ENCODE measurements at regions not wholly inside any gene's neighbourhood (a gene's known extent, or its start where the extent isn't known, plus 50 kb on each side); places are given as distances from the start of the nearest gene placed in this dataset.

DNA sequence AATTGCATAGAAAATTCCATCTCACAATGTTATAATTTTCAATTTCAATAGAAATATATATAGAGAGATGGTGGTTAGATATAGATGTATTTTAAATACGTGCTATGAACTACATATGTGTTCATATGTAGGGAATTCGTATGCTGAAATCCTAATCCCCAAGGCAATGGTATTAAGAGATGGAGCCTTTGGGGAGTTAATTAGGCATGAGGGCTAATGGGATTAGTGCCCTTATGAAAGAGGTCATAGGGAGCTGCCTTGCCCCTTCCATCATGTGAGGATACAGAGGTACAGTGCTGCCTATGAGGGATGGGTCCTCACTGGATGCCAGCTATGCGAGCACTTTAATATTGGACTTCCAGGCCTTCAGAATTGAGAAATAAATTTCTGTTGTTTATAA, 79.6 kb upstream of the CCDC54 start (continued):
- TF ChIP-seq, protein P1, sequence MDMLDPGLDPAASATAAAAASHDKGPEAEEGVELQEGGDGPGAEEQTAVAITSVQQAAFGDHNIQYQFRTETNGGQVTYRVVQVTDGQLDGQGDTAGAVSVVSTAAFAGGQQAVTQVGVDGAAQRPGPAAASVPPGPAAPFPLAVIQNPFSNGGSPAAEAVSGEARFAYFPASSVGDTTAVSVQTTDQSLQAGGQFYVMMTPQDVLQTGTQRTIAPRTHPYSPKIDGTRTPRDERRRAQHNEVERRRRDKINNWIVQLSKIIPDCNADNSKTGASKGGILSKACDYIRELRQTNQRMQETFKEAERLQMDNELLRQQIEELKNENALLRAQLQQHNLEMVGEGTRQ (IDR thresholded peaks at IDR 0.05; ENCODE audit: borderline replicate concordance, low read depth, low read length) = no peak

DNA sequence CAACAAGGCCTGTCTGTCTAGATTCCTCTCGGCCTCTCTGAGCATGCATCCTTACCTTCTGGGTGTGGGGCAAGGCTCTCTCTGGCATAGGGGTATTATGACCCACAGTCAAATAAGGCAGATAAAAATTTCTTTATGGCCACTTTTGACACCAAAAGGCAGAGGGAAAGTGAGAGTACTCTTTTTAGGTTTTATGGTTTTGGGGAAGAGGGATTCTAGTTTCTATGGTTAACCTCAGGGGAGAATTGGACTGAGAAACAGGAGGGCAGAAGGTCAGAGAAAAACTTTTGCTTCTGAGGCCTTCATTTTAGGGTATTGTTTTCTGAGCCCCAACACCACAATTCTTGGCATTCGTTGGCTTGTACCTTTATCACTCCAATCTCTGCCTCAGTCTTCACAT, 70.0 kb upstream of the CCDC54 start:
- no peaks in the 10 kb centered on the region for H3K79me2 ChIP-seq (ENCODE audit: insufficient read depth)
- H3K9me3 ChIP-seq = no peaks in the 10 kb centered on the region
- POLR2A ChIA-PET = no interaction called here
- H3K27me3 ChIP-seq (ENCODE audit: insufficient read depth) = no peaks in the 10 kb centered on the region
- no peaks in the 10 kb centered on the region for H3K36me3 ChIP-seq (replicated peaks in 1 of 2; ENCODE audit: control insufficient read depth in 1 of 2, insufficient read depth in 2 of 2, low read length in 1 of 2)
- no peak for DNase-seq
- no peak overlapping the region for H3K4me3 ChIP-seq (ENCODE audit: low read depth in 2 of 2, low read length in 1 of 2)
- CTCF ChIA-PET = no interaction called here
- H3K4me1 ChIP-seq (ENCODE audit: control insufficient read depth in 1 of 2, insufficient read depth in 2 of 2, low read depth in 1 of 2, low read length in 1 of 2) = no peaks in the 10 kb centered on the region
- no peak overlapping the region for H3K4me2 ChIP-seq
- H3K9me2 ChIP-seq = no peaks in the 10 kb centered on the region
- H3K27ac ChIP-seq (ENCODE audit: low read depth in 2 of 2, low read length in 1 of 2) = no peak overlapping the region
- no peak overlapping the region for H3K9ac ChIP-seq
- no peaks in the 10 kb centered on the region for H3F3A ChIP-seq (replicated peaks; ENCODE audit: insufficient read depth)
- no peaks in the 10 kb centered on the region for H4K20me1 ChIP-seq (ENCODE audit: insufficient read depth)
- WGBS (ENCODE audit: low lambda C conversion rate) = 68% methylated on average over 2 of the region's 2 CpGs
- no peak overlapping the region for H2AFZ ChIP-seq (ENCODE audit: low read depth)
- TF ChIP-seq FOXM1 (IDR thresholded peaks at IDR 0.05; ENCODE audit: low read depth) = no peak
- TF ChIP-seq RCOR1 (IDR thresholded peaks at IDR 0.05; ENCODE audit: low read length) = no peak
- no peak for TF ChIP-seq TCF12 (IDR thresholded peaks at IDR 0.05)
- TF ChIP-seq NRF1 (IDR thresholded peaks at IDR 0.05; ENCODE audit: low read depth, low read length) = no peak
- TF ChIP-seq SMC3 (IDR thresholded peaks at IDR 0.05; ENCODE audit: low read depth, low read length) = no peak
- TF ChIP-seq MXI1 (IDR thresholded peaks at IDR 0.05; ENCODE audit: low read depth, low read length) = no peak
- TF ChIP-seq, protein P2, sequence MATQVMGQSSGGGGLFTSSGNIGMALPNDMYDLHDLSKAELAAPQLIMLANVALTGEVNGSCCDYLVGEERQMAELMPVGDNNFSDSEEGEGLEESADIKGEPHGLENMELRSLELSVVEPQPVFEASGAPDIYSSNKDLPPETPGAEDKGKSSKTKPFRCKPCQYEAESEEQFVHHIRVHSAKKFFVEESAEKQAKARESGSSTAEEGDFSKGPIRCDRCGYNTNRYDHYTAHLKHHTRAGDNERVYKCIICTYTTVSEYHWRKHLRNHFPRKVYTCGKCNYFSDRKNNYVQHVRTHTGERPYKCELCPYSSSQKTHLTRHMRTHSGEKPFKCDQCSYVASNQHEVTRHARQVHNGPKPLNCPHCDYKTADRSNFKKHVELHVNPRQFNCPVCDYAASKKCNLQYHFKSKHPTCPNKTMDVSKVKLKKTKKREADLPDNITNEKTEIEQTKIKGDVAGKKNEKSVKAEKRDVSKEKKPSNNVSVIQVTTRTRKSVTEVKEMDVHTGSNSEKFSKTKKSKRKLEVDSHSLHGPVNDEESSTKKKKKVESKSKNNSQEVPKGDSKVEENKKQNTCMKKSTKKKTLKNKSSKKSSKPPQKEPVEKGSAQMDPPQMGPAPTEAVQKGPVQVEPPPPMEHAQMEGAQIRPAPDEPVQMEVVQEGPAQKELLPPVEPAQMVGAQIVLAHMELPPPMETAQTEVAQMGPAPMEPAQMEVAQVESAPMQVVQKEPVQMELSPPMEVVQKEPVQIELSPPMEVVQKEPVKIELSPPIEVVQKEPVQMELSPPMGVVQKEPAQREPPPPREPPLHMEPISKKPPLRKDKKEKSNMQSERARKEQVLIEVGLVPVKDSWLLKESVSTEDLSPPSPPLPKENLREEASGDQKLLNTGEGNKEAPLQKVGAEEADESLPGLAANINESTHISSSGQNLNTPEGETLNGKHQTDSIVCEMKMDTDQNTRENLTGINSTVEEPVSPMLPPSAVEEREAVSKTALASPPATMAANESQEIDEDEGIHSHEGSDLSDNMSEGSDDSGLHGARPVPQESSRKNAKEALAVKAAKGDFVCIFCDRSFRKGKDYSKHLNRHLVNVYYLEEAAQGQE (IDR thresholded peaks at IDR 0.05; ENCODE audit: low read depth, low read length) = no peak

DNA sequence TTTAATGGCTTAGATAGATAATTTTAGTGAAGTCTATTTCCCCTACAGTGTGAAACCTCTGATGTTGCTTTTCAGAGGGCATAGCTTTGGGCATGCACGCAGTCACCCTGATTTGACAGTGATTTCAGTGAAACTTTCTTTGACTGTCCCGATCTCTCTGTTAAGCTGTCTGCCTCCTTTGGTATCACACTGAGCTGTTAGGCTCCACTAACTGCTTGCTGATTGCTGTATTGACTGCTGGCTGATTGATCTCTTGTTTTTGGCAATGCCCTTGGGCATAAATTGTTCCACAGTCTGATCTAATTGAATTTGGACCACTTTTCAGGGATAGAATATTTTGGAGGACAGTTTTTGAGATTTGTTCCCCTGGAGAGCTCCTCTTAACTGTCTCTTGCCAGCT, 68.5 kb upstream of the CCDC54 start:
- no peaks in the 10 kb centered on the region for H3K4me1 ChIP-seq (ENCODE audit: control insufficient read depth in 1 of 2, insufficient read depth in 2 of 2, low read depth in 1 of 2, low read length in 1 of 2)
- H3K9me2 ChIP-seq = no peaks in the 10 kb centered on the region
- ChIA-PET CTCF (interaction anchor here (1.4 kb wide), 1 partner anchor 235 kb away, joined by 3 read pairs; no protein-coding TSS in a partner anchor), POLR2A (no interaction called here)
- no peaks in the 10 kb centered on the region for H4K20me1 ChIP-seq (ENCODE audit: insufficient read depth)
- no peak overlapping the region for H2AFZ ChIP-seq (ENCODE audit: low read depth)
- WGBS (ENCODE audit: low lambda C conversion rate) = 90% methylated on average over 2 of the region's 2 CpGs
- no peak overlapping the region for H3K4me3 ChIP-seq (ENCODE audit: low read depth in 2 of 2, low read length in 1 of 2)
- no peak overlapping the region for H3K9ac ChIP-seq
- no peak for DNase-seq
- no peaks in the 10 kb centered on the region for H3K9me3 ChIP-seq
- H3K79me2 ChIP-seq (ENCODE audit: insufficient read depth) = no peaks in the 10 kb centered on the region
- no peaks in the 10 kb centered on the region for H3K36me3 ChIP-seq (replicated peaks in 1 of 2; ENCODE audit: control insufficient read depth in 1 of 2, insufficient read depth in 2 of 2, low read length in 1 of 2)
- no peak overlapping the region for H3K27ac ChIP-seq (ENCODE audit: low read depth in 2 of 2, low read length in 1 of 2)
- no peak overlapping the region for H3K4me2 ChIP-seq
- H3F3A ChIP-seq (replicated peaks; ENCODE audit: insufficient read depth) = no peaks in the 10 kb centered on the region
- no peaks in the 10 kb centered on the region for H3K27me3 ChIP-seq (ENCODE audit: insufficient read depth)
- TF ChIP-seq, protein P3, sequence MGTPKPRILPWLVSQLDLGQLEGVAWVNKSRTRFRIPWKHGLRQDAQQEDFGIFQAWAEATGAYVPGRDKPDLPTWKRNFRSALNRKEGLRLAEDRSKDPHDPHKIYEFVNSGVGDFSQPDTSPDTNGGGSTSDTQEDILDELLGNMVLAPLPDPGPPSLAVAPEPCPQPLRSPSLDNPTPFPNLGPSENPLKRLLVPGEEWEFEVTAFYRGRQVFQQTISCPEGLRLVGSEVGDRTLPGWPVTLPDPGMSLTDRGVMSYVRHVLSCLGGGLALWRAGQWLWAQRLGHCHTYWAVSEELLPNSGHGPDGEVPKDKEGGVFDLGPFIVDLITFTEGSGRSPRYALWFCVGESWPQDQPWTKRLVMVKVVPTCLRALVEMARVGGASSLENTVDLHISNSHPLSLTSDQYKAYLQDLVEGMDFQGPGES (IDR thresholded peaks at IDR 0.05; ENCODE audit: low read depth, low read length) = no peak
- TF ChIP-seq, protein P1 (IDR thresholded peaks at IDR 0.05; ENCODE audit: borderline replicate concordance, low read depth, low read length) = no peak
- TF ChIP-seq, protein P4, sequence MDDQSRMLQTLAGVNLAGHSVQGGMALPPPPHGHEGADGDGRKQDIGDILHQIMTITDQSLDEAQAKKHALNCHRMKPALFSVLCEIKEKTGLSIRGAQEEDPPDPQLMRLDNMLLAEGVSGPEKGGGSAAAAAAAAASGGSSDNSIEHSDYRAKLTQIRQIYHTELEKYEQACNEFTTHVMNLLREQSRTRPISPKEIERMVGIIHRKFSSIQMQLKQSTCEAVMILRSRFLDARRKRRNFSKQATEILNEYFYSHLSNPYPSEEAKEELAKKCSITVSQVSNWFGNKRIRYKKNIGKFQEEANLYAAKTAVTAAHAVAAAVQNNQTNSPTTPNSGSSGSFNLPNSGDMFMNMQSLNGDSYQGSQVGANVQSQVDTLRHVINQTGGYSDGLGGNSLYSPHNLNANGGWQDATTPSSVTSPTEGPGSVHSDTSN (IDR thresholded peaks at IDR 0.05) = no peak
- TF ChIP-seq, protein P5, sequence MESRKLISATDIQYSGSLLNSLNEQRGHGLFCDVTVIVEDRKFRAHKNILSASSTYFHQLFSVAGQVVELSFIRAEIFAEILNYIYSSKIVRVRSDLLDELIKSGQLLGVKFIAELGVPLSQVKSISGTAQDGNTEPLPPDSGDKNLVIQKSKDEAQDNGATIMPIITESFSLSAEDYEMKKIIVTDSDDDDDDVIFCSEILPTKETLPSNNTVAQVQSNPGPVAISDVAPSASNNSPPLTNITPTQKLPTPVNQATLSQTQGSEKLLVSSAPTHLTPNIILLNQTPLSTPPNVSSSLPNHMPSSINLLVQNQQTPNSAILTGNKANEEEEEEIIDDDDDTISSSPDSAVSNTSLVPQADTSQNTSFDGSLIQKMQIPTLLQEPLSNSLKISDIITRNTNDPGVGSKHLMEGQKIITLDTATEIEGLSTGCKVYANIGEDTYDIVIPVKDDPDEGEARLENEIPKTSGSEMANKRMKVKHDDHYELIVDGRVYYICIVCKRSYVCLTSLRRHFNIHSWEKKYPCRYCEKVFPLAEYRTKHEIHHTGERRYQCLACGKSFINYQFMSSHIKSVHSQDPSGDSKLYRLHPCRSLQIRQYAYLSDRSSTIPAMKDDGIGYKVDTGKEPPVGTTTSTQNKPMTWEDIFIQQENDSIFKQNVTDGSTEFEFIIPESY (IDR thresholded peaks at IDR 0.05; ENCODE audit: borderline replicate concordance, low read depth) = no peak
- no peak for TF ChIP-seq GABPA (IDR thresholded peaks at IDR 0.05; ENCODE audit: low read depth)
- no peak for TF ChIP-seq TAF1 (IDR thresholded peaks at IDR 0.05; ENCODE audit: borderline replicate concordance, low read depth, low read length)
- TF ChIP-seq, protein P6, sequence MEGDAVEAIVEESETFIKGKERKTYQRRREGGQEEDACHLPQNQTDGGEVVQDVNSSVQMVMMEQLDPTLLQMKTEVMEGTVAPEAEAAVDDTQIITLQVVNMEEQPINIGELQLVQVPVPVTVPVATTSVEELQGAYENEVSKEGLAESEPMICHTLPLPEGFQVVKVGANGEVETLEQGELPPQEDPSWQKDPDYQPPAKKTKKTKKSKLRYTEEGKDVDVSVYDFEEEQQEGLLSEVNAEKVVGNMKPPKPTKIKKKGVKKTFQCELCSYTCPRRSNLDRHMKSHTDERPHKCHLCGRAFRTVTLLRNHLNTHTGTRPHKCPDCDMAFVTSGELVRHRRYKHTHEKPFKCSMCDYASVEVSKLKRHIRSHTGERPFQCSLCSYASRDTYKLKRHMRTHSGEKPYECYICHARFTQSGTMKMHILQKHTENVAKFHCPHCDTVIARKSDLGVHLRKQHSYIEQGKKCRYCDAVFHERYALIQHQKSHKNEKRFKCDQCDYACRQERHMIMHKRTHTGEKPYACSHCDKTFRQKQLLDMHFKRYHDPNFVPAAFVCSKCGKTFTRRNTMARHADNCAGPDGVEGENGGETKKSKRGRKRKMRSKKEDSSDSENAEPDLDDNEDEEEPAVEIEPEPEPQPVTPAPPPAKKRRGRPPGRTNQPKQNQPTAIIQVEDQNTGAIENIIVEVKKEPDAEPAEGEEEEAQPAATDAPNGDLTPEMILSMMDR (IDR thresholded peaks at IDR 0.05) = no peak

Data from SK-N-SH (cell line).